Muscle of arm (tissue), 1 donor: ENCODE measurements at regions not wholly inside any gene's neighbourhood (a gene's known extent, or its start where the extent isn't known, plus 50 kb on each side); places are given as distances from the start of the nearest gene placed in this dataset.
"Not testable (repeated sequence)": the region's sequence is repeated elsewhere in the genome, so short reads cannot be mapped to it uniquely, and the experiment has no call there.

Source experiments
- DNase-seq: peaks from one replicate; pipeline ENCODE4 v3.0.0-alpha.2; 2013

GRCh38 chr20:57770852-57771720, 61.3 kb upstream of the PMEPA1 start:
- DNase-seq, result no peak

- not testable (repeated sequence) for DNase-seq
Observed at GRCh38 chr20:57770401-57770800, 60.6 kb upstream of the PMEPA1 start.

- no peak for DNase-seq
Observed at GRCh38 chr20:57769756-57770155, 59.9 kb upstream of the PMEPA1 start.

GRCh38 chr20:57768519-57768918, 58.7 kb upstream of the PMEPA1 start:
- no peak for DNase-seq

GRCh38 chr20:57767441-57767840, 57.6 kb upstream of the PMEPA1 start:
- no peak for DNase-seq

GRCh38 chr20:57763235-57763595, 53.4 kb upstream of the PMEPA1 start:
- no peak for DNase-seq

GRCh38 chr20:57762531-57763234, 52.9 kb upstream of the PMEPA1 start:
- DNase-seq, result no peak

GRCh38 chr20:57761413-57761734, 51.6 kb upstream of the PMEPA1 start:
- no peak for DNase-seq

GRCh38 chr20:57760698-57761412, 51.0 kb upstream of the PMEPA1 start:
- DNase-seq, result no peak

- no peak for DNase-seq
Observed at GRCh38 chr20:57759724-57760123, 49.9 kb upstream of the PMEPA1 start.
